ENCODE measurements at regions not wholly inside any gene's neighbourhood (a gene's known extent, or its start where the extent isn't known, plus 50 kb on each side); places are given as distances from the start of the nearest gene placed in this dataset.

DNA sequence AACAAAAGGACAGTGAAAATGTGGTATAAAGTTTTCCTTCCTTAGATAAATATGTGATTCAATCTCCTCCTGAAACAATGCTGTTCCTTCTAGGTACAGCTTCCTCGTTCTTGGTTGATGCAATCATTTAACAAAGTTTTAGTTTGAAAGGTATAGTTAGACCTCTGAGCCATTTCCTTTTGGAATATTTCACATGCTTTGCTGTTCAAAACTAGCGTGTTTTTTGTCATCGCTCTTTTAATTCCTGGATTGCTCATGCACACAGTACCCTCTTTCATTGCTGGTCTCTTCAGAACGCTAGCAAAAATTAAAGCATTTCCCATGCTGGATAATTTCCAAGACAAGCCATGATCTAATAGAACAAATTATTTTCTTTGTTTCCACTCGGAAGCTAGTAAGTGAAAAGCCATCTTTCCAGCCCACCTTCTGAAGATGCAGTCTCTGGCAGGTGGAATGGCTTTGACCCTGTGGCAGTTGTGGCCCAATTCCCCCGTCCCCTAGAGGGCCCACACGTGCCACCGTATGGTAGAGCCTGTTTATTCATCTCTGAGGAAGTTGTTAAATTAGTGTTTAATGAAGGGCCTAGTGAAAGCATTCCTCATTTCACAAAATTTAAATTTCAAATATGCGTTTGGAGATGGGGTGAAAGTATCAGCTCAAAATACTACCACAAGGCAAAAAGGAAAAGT, 1040.6 kb upstream of the SLC10A2 start:
- TF ChIP-seq GATA2 (IDR thresholded peaks at IDR 0.05; ENCODE audit: low read depth, low read length) (no peak), GATA3 (IDR thresholded peaks at IDR 0.05; ENCODE audit: low read depth, low read length) (no peak)

Data from SH-SY5Y (cell line).